ENCODE measurements at regions not wholly inside any gene's neighbourhood (a gene's known extent, or its start where the extent isn't known, plus 50 kb on each side); places are given as distances from the start of the nearest gene placed in this dataset. TPM values are rescaled to one million over a fixed set of nuclear protein-coding genes. Genes with fewer than 3 reads are reported as not detected.

DNA sequence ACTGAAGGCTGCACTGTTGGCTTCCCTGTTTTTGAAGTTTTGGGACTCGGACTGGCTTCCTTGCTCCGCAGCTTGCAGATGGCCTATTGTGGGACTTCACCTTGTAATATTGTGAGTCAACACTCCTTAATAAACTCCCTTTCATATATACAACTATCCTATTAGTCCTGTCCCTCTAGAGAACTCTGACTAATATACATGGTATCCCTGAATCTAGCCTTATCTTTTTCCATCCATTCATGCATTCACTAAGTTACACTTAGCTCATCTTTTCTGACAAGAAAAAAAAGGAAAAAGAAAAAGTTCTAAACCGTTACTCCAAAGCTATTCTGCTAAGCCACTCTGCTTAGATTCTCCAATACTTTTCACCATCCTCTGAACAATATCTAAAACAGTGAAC, 1260.2 kb upstream of the PCDH7 start:
- TF ChIP-seq CTCF (IDR thresholded peaks at IDR 0.05; ENCODE audit: partially characterized antibody, unreplicated experiment), result no peak
- no peaks in the 10 kb centered on the region for H3K9me3 Mint-ChIP-seq (ENCODE audit: unreplicated experiment)
- no peak overlapping the region for H3K4me3 Mint-ChIP-seq (ENCODE audit: unreplicated experiment)
- H3K36me3 Mint-ChIP-seq (ENCODE audit: unreplicated experiment), result no peaks in the 10 kb centered on the region
- peaks cover 11% of the 10 kb centered on the region for H3K4me1 Mint-ChIP-seq (ENCODE audit: low read depth, unreplicated experiment)
- H3K27ac Mint-ChIP-seq (ENCODE audit: unreplicated experiment), result no peak overlapping the region
- DNase-seq, result no peak
- H3K27me3 Mint-ChIP-seq (ENCODE audit: unreplicated experiment), result no peaks in the 10 kb centered on the region

DNA sequence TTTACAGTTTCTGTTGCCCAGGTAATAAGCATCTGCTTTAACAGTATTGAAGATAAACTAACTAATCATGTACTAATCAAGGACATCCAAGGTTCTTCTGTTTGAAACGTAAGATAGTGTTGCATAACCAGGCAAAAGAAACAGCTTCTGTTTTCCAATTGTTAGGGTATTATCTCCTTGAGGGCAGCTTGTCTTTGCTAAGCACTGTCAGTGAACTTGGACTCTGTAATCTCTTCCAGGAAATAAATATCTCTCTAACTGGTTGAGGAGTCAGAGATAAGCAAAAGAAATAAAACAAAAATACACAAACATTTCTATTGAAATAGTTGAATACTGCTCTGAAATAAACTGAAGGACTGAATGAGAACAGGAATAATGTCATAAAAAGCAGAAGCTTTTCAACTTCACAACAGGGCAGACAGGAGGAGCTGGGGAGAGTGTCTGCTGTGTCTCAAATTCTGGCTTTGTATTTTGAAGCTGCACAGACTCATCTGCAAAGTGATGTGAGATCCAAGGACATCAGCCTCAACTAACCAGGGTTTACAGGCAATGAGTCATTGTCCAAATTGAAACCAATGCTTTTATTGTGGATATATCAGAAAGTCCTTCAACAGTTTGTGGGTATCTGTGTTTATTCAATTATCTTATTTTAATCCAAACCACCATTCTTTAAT, 1253.0 kb upstream of the PCDH7 start:
- Mint-ChIP-seq H3K27ac (ENCODE audit: unreplicated experiment) (no peak overlapping the region), H3K4me1 (ENCODE audit: low read depth, unreplicated experiment) (no peaks in the 10 kb centered on the region), H3K4me3 (ENCODE audit: unreplicated experiment) (no peak overlapping the region)

More for the DNA sequence above, 1253.0 kb upstream of the PCDH7 start:
- H3K27me3 Mint-ChIP-seq (ENCODE audit: unreplicated experiment), result no peaks in the 10 kb centered on the region
- no peaks in the 10 kb centered on the region for H3K36me3 Mint-ChIP-seq (ENCODE audit: unreplicated experiment)
- TF ChIP-seq CTCF (IDR thresholded peaks at IDR 0.05; ENCODE audit: partially characterized antibody, unreplicated experiment), result no peak
- H3K9me3 Mint-ChIP-seq (ENCODE audit: unreplicated experiment), result no peaks in the 10 kb centered on the region
- no peak for DNase-seq

Small RNA genes in the stretch of these regions (microRNA-seq; reads per million reads assigned to microRNA genes)
- gene MIR4275 (ENCODE audit: unreplicated experiment), result not detected

All from glutamatergic neuron (in vitro differentiated cells).